Liver (tissue), 8 donors: ENCODE measurements at regions not wholly inside any gene's neighbourhood (a gene's known extent, or its start where the extent isn't known, plus 50 kb on each side); places are given as distances from the start of the nearest gene placed in this dataset.

Source experiments
- DNase-seq: peaks from one replicate; pipeline ENCODE4 v3.0.0-alpha.2; 2017; ENCODE audit warnings: low spot score
- H3K27ac ChIP-seq, 2 donors: one replicate each; pipeline ENCODE4 v1.7.0; 2013; ENCODE audit warnings: inconsistent platforms in 2 of 2, low read length in 2 of 2, control low read depth in 1 of 2, low read depth in 1 of 2, mild to moderate bottlenecking in 1 of 2
- H3K27me3 ChIP-seq, 4 donors: one replicate each; pipeline versions ENCODE4 v1.6.1 to v1.7.0; 2013; ENCODE audit warnings: low read length in 3 of 4, inconsistent platforms in 1 of 4, mild to moderate bottlenecking in 1 of 4, moderate library complexity in 1 of 4; ENCODE audit not compliant: control insufficient read depth in 4 of 4, insufficient read depth in 4 of 4
- H3K36me3 ChIP-seq, 4 donors: one replicate each; pipeline versions ENCODE4 v1.6.1 to v1.7.0; 2013; ENCODE audit warnings: low read length in 3 of 4, mild to moderate bottlenecking in 3 of 4, low read depth in 1 of 4, moderate library complexity in 1 of 4; ENCODE audit not compliant: control insufficient read depth in 4 of 4, insufficient read depth in 3 of 4
- H3K4me1 ChIP-seq, 4 donors: one replicate each; pipeline versions ENCODE4 v1.6.1 to v1.7.0; 2013; ENCODE audit warnings: low read length in 3 of 4, mild to moderate bottlenecking in 3 of 4, moderate library complexity in 1 of 4; ENCODE audit not compliant: control insufficient read depth in 4 of 4, insufficient read depth in 4 of 4
- H3K4me3 ChIP-seq, 3 donors: one replicate each; pipeline versions ENCODE4 v1.6.1 to v1.7.0; 2013; ENCODE audit warnings: low read length in 3 of 3, control low read depth in 1 of 3, low read depth in 1 of 3, mild to moderate bottlenecking in 1 of 3
- H3K9ac ChIP-seq, 2 donors: one replicate each; pipeline ENCODE4 v1.7.0; 2013; ENCODE audit warnings: low read length in 2 of 2, mild to moderate bottlenecking in 2 of 2, moderate library complexity in 2 of 2, control low read depth in 1 of 2, low read depth in 1 of 2
- H3K9me3 ChIP-seq, 4 donors: one replicate each; pipeline versions ENCODE4 v1.6.1 to v1.7.0; 2013; ENCODE audit warnings: low read length in 3 of 4; ENCODE audit not compliant: control insufficient read depth in 4 of 4
- CTCF ChIP-seq: fragments of 150-350 bp; IDR thresholded peaks from 2 replicates; pipeline ENCODE4 v1.5.1; 2017; ENCODE audit warnings: improper control_type of control experiment, low read depth, low read length; ENCODE audit not compliant: missing input control
- EGR1 ChIP-seq, 2 donors: IDR thresholded peaks; 2 replicates each; pipeline ENCODE4 v1.6.1; 2016 to 2018; ENCODE audit warnings: antibody characterized with exemption in 2 of 2, low read depth in 2 of 2
- FOXA1 ChIP-seq: IDR thresholded peaks from 2 replicates; pipeline ENCODE4 v1.6.1; 2016; ENCODE audit warnings: antibody characterized with exemption
- GABPA ChIP-seq, 2 donors: IDR thresholded peaks in 1 of 2; conservative IDR thresholded peaks in 1 of 2; 2 replicates each; pipeline ENCODE4 v1.6.1; 2016; ENCODE audit warnings: antibody characterized with exemption in 2 of 2, mild to moderate bottlenecking in 1 of 2, moderate library complexity in 1 of 2
- HNF4A ChIP-seq, 2 donors: conservative IDR thresholded peaks; 2 replicates each; pipeline ENCODE4 v1.6.1; 2016; ENCODE audit warnings: antibody characterized with exemption in 2 of 2, mild to moderate bottlenecking in 2 of 2
- HNF4G ChIP-seq: IDR thresholded peaks from 2 replicates; pipeline ENCODE4 v1.6.1; 2016; ENCODE audit warnings: antibody characterized with exemption
- JUND ChIP-seq, 2 donors: IDR thresholded peaks; 2 replicates each; pipeline ENCODE4 v1.6.1; 2016; ENCODE audit warnings: antibody characterized with exemption in 2 of 2
- NR2F2 ChIP-seq: IDR thresholded peaks from 2 replicates; pipeline ENCODE4 v1.6.1; 2016; ENCODE audit warnings: antibody characterized with exemption
- RAD21 ChIP-seq, 2 donors: IDR thresholded peaks; 2 replicates each; pipeline ENCODE4 v1.6.1; 2016; ENCODE audit warnings: antibody characterized with exemption in 2 of 2, mild to moderate bottlenecking in 2 of 2
- RXRA ChIP-seq, 2 donors: IDR thresholded peaks; 2 replicates each; pipeline ENCODE4 v1.6.1; 2017 to 2018; ENCODE audit warnings: antibody characterized with exemption in 2 of 2, mild to moderate bottlenecking in 1 of 2
- SP1 ChIP-seq: IDR thresholded peaks from 2 replicates; pipeline ENCODE4 v1.6.1; 2018; ENCODE audit warnings: antibody characterized with exemption, mild to moderate bottlenecking
- TAF1 ChIP-seq: conservative IDR thresholded peaks from 2 replicates; pipeline ENCODE4 v1.6.1; 2016; ENCODE audit warnings: antibody characterized with exemption, mild to moderate bottlenecking
- YY1 ChIP-seq: IDR thresholded peaks from 2 replicates; pipeline ENCODE4 v1.6.1; 2016; ENCODE audit warnings: antibody characterized with exemption, mild to moderate bottlenecking
- WGBS: extraction: QIAGEN DNeasy Blood & Tissue Kit; methylation state at CpG from one replicate; pipeline ENCODE4 v1.1.7; 2013; 5-methylcytosine and 5-hydroxymethylcytosine counted together
- TF ChIP-seq, protein P1 (sequence below): IDR thresholded peaks from 2 replicates; pipeline ENCODE4 v1.6.1; 2016; ENCODE audit warnings: antibody characterized with exemption
- TF ChIP-seq, protein P2 (sequence below): IDR thresholded peaks from 2 replicates; pipeline ENCODE4 v1.6.1; 2016; ENCODE audit warnings: antibody characterized with exemption
- TF ChIP-seq, protein P3 (sequence below): IDR thresholded peaks from 2 replicates; pipeline ENCODE4 v1.6.1; 2016; ENCODE audit warnings: antibody characterized with exemption, mild to moderate bottlenecking
- TF ChIP-seq, protein P4 (sequence below): IDR thresholded peaks from 2 replicates; pipeline ENCODE4 v1.6.1; 2016; ENCODE audit warnings: antibody characterized with exemption
- donor health status: healthy.
- donor health status: healthy.
- donor health status: healthy.
- donor health status: healthy.
- donor health status: healthy.

DNA sequence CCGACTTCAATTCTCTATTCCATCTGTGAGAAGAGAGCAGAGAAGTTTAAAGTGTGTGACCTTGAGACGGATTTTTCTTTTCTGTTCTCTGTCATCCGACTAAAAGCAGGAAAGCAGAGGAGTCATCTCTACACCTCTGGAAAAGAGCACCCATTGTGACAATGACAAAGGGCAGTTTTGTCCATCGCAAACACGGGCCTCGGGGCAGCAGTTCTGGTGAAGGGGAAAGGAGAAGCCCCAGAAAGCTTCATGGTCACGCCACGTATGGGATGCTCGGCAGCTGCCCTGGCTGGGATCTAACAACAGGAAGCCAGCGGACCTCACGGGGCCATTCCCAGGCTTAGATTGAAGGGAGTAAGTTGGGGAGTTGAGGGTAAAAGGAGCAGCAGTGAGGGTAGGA, 52.0 kb upstream of the HBS1L start:
- Histone ChIP-seq H3K9me3 (no peaks in the 10 kb centered on the region), H3K4me1 (no peaks in the 10 kb centered on the region), H3K9ac (no peak overlapping the region), H3K27ac (no peak overlapping the region), H3K4me3 (no peak overlapping the region), H3K36me3 (no peaks in the 10 kb centered on the region), H3K27me3 (no peaks in the 10 kb centered on the region)
- 90% methylated on average over 11 of the region's 11 CpGs for WGBS
- TF ChIP-seq JUND (IDR thresholded peaks at IDR 0.05) (no peak), RAD21 (IDR thresholded peaks at IDR 0.05) (no peak), FOXA1 (no peak), HNF4G (no peak), YY1 (no peak), TAF1 (no peak), RXRA (IDR thresholded peaks at IDR 0.05) (no peak), SP1 (no peak), NR2F2 (no peak), CTCF (no peak), EGR1 (IDR thresholded peaks at IDR 0.05; ENCODE audit: low read depth in 2 of 2) (no peak)
- TF ChIP-seq, protein P1, sequence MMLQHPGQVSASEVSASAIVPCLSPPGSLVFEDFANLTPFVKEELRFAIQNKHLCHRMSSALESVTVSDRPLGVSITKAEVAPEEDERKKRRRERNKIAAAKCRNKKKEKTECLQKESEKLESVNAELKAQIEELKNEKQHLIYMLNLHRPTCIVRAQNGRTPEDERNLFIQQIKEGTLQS, result no peak
- TF ChIP-seq, protein P2, sequence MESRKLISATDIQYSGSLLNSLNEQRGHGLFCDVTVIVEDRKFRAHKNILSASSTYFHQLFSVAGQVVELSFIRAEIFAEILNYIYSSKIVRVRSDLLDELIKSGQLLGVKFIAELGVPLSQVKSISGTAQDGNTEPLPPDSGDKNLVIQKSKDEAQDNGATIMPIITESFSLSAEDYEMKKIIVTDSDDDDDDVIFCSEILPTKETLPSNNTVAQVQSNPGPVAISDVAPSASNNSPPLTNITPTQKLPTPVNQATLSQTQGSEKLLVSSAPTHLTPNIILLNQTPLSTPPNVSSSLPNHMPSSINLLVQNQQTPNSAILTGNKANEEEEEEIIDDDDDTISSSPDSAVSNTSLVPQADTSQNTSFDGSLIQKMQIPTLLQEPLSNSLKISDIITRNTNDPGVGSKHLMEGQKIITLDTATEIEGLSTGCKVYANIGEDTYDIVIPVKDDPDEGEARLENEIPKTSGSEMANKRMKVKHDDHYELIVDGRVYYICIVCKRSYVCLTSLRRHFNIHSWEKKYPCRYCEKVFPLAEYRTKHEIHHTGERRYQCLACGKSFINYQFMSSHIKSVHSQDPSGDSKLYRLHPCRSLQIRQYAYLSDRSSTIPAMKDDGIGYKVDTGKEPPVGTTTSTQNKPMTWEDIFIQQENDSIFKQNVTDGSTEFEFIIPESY, result no peak
- TF ChIP-seq, protein P3, sequence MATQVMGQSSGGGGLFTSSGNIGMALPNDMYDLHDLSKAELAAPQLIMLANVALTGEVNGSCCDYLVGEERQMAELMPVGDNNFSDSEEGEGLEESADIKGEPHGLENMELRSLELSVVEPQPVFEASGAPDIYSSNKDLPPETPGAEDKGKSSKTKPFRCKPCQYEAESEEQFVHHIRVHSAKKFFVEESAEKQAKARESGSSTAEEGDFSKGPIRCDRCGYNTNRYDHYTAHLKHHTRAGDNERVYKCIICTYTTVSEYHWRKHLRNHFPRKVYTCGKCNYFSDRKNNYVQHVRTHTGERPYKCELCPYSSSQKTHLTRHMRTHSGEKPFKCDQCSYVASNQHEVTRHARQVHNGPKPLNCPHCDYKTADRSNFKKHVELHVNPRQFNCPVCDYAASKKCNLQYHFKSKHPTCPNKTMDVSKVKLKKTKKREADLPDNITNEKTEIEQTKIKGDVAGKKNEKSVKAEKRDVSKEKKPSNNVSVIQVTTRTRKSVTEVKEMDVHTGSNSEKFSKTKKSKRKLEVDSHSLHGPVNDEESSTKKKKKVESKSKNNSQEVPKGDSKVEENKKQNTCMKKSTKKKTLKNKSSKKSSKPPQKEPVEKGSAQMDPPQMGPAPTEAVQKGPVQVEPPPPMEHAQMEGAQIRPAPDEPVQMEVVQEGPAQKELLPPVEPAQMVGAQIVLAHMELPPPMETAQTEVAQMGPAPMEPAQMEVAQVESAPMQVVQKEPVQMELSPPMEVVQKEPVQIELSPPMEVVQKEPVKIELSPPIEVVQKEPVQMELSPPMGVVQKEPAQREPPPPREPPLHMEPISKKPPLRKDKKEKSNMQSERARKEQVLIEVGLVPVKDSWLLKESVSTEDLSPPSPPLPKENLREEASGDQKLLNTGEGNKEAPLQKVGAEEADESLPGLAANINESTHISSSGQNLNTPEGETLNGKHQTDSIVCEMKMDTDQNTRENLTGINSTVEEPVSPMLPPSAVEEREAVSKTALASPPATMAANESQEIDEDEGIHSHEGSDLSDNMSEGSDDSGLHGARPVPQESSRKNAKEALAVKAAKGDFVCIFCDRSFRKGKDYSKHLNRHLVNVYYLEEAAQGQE, result no peak
- TF ChIP-seq, protein P4, sequence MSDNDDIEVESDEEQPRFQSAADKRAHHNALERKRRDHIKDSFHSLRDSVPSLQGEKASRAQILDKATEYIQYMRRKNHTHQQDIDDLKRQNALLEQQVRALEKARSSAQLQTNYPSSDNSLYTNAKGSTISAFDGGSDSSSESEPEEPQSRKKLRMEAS, result no peak
- DNase-seq, result no peak

GRCh38 chr6:135105710-135106109, 51.1 kb upstream of the HBS1L start:
- H3K4me3 ChIP-seq, result no peak overlapping the region
- no peak overlapping the region for H3K27ac ChIP-seq
- no peaks in the 10 kb centered on the region for H3K9me3 ChIP-seq
- DNase-seq, result no peak
- WGBS, result 92% methylated on average over 2 of the region's 2 CpGs
- H3K4me1 ChIP-seq, result no peaks in the 10 kb centered on the region
- no peak overlapping the region for H3K9ac ChIP-seq
- no peaks in the 10 kb centered on the region for H3K27me3 ChIP-seq
- no peaks in the 10 kb centered on the region for H3K36me3 ChIP-seq
- TF ChIP-seq, protein P3, result no peak
- TF ChIP-seq RXRA (IDR thresholded peaks at IDR 0.05) (no peak), HNF4A (conservative IDR thresholded peaks at IDR 0.05) (no peak), RAD21 (IDR thresholded peaks at IDR 0.05) (no peak), SP1 (no peak), GABPA (IDR thresholded peaks at IDR 0.05 in 1 of 2, conservative IDR thresholded peaks at IDR 0.05 in 1 of 2) (no peak), FOXA1 (no peak), EGR1 (IDR thresholded peaks at IDR 0.05; ENCODE audit: low read depth in 2 of 2) (no peak), JUND (IDR thresholded peaks at IDR 0.05) (no peak), YY1 (no peak), TAF1 (no peak), NR2F2 (no peak), HNF4G (no peak)
- TF ChIP-seq, protein P1, result no peak
- TF ChIP-seq, protein P4, result no peak
- TF ChIP-seq, protein P2, result no peak
